ENCODE measurements at regions not wholly inside any gene's neighbourhood (a gene's known extent, or its start where the extent isn't known, plus 50 kb on each side); places are given as distances from the start of the nearest gene placed in this dataset.
"Not testable (repeated sequence)": the region's sequence is repeated elsewhere in the genome, so short reads cannot be mapped to it uniquely, and the experiment has no call there.

GRCh38 chr15:24531235-24531634, 144.3 kb upstream of the NPAP1 start:
- not testable (repeated sequence) for TF ChIP-seq ZNF138 (tag by site-specific recombination; IDR thresholded peaks at IDR 0.05; ENCODE audit: borderline replicate concordance); CTCF (tag by site-specific recombination; IDR thresholded peaks at IDR 0.05); ZNF776 (tag by site-specific recombination; IDR thresholded peaks at IDR 0.05; ENCODE audit: borderline replicate concordance); BCL6B (tag by site-specific recombination; IDR thresholded peaks at IDR 0.05); ZNF169 (tag by site-specific recombination; IDR thresholded peaks at IDR 0.05); ZNF449 (tag by site-specific recombination; IDR thresholded peaks at IDR 0.05)
- TF ChIP-seq, protein P1, sequence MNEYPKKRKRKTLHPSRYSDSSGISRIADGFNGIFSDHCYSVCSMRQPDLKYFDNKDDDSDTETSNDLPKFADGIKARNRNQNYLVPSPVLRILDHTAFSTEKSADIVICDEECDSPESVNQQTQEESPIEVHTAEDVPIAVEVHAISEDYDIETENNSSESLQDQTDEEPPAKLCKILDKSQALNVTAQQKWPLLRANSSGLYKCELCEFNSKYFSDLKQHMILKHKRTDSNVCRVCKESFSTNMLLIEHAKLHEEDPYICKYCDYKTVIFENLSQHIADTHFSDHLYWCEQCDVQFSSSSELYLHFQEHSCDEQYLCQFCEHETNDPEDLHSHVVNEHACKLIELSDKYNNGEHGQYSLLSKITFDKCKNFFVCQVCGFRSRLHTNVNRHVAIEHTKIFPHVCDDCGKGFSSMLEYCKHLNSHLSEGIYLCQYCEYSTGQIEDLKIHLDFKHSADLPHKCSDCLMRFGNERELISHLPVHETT (tag by site-specific recombination; IDR thresholded peaks at IDR 0.05): not testable (repeated sequence)

Measured in HEK293 (cell line).